SK-N-MC (cell line): ENCODE measurements at regions not wholly inside any gene's neighbourhood (a gene's known extent, or its start where the extent isn't known, plus 50 kb on each side); places are given as distances from the start of the nearest gene placed in this dataset.

Source experiments
- DNase-seq: peaks from one replicate; pipeline ENCODE4 v3.0.0-alpha.2; 2011; ENCODE audit warnings: low read depth, low spot score
- H3K27ac ChIP-seq: fragments of 200-600 bp; sonication (generic); 2 replicates; pipeline ENCODE4 v1.5.1; 2016; ENCODE audit warnings: mixed run types
- H3K36me3 ChIP-seq: fragments of 200-600 bp; sonication (generic); 2 replicates; pipeline ENCODE4 v1.6.1; 2017; ENCODE audit warnings: antibody characterized with exemption, low read length, mixed read lengths; ENCODE audit not compliant: insufficient read depth
- H3K4me3 ChIP-seq: fragments of 200-600 bp; sonication (generic); 2 replicates; pipeline ENCODE4 v1.5.1; 2016
- H3K9ac ChIP-seq: fragments of 200-600 bp; sonication (generic); 2 replicates; pipeline ENCODE4 v1.8.0; 2017; ENCODE audit warnings: mixed run types, mixed read lengths; ENCODE audit not compliant: insufficient read length
- H3K9me3 ChIP-seq: fragments of 200-600 bp; sonication (generic); 2 replicates; pipeline ENCODE4 v1.6.1; 2017; ENCODE audit warnings: low read depth, mild to moderate bottlenecking, antibody characterized with exemption, low read length, moderate library complexity, mixed read lengths
- EZH2 ChIP-seq: fragments of 200-600 bp; sonication (generic); IDR thresholded peaks from one replicate; pipeline ENCODE4 v1.6.1; 2017; ENCODE audit warnings: antibody characterized with exemption
- FOXP2 ChIP-seq: optimal IDR thresholded peaks from 2 replicates; pipeline ENCODE3; 2011; ENCODE audit warnings: mild to moderate bottlenecking, moderate library complexity; ENCODE audit not compliant: insufficient read depth; ENCODE audit errors: extremely low read length, control extremely low read depth
- POLR2AphosphoS5 ChIP-seq: IDR thresholded peaks from 2 replicates; pipeline ENCODE4 v1.6.1; 2012; ENCODE audit warnings: mild to moderate bottlenecking, low read depth, low read length, borderline replicate concordance

- Histone ChIP-seq H3K9ac (no peak overlapping the region), H3K27ac (no peak overlapping the region), H3K9me3 (no peaks in the 10 kb centered on the region), H3K4me3 (no peak overlapping the region), H3K36me3 (no peaks in the 10 kb centered on the region)
- DNase-seq, result no peak
- TF ChIP-seq EZH2, result no peak
- TF ChIP-seq FOXP2, result no peak
- TF ChIP-seq POLR2AphosphoS5, result no peak
Observed at GRCh38 chr5:54927097-54927746, 58.2 kb downstream of the ESM1 start.

DNA sequence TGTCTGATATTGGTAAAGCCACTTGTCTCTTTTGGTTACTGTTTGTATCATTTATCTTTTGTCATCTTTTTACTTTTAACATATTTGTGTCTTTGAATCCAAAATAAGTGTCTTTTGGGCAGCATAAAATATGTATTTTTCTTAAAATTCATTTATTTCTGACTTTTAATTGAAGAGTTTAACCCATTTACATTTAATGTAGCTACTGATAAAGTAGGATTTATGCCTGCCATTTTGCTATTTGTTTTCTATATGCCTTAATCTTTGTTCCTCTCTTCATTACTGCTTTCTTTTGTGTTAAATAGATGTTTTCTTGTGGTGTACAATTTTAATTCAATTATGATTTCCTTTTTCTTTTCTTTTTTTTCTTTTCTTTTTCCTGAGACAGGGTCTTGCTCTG is 60.9 kb downstream of the ESM1 start:
- Histone ChIP-seq H3K9ac (no peak overlapping the region), H3K9me3 (no peaks in the 10 kb centered on the region), H3K4me3 (no peak overlapping the region), H3K27ac (no peak overlapping the region), H3K36me3 (no peaks in the 10 kb centered on the region)
- no peak for TF ChIP-seq EZH2
- no peak for TF ChIP-seq POLR2AphosphoS5
- no peak for TF ChIP-seq FOXP2
- DNase-seq, result no peak

DNA sequence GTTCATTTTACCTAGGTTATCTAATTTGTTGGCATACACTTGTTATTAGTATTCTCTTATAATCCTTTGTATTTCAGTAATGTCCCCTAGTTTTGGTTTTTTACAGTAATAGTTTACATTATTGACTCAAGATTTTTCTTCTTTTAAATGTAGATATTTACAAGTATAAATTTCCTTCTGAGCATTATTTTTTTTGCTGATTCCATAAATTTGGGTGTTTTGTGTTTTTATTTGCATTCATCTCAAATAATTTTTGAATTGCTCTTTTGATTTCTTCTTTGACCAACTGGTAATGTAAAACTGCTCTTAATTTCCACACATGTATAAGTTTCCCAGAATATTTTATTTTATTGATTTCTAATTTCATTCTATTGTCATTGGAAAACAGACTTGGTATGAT is 68.1 kb downstream of the ESM1 start:
- H3K4me3 ChIP-seq, result no peak overlapping the region
- H3K9ac ChIP-seq, result no peak overlapping the region
- H3K36me3 ChIP-seq, result no peaks in the 10 kb centered on the region
- H3K27ac ChIP-seq, result no peak overlapping the region
- DNase-seq, result no peak
- TF ChIP-seq POLR2AphosphoS5, result no peak
- no peak for TF ChIP-seq EZH2
- TF ChIP-seq FOXP2, result no peak
- no peaks in the 10 kb centered on the region for H3K9me3 ChIP-seq

DNA sequence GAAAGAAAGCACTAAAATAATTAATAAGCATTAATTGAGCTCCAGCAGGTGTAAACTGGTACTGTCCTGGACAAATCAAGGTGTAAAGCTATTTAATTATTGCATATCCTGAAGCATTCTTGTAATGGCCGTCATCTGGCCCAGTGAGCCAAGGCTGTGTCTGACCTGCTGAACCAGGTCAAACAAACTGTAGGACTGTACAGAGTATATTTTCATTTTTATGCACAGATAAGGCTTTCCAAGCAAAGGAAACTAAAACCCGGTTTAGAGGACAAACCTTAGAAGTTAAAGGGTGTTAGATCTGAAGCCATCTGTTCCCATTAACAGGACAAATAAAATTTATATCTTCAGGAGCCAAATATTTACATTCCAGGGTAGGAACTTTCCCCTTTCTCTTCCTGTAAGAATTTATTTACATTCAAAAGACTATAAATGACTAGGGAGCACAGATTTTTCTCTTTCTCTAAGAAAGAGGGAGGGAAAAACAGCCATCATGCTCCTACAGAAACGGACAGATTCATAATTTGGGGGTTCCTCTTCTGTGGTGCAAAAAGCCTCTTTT is 69.8 kb downstream of the ESM1 start:
- Histone ChIP-seq H3K9me3 (no peaks in the 10 kb centered on the region), H3K9ac (no peak overlapping the region), H3K27ac (no peak overlapping the region), H3K4me3 (no peak overlapping the region), H3K36me3 (no peaks in the 10 kb centered on the region)
- TF ChIP-seq POLR2AphosphoS5, result no peak
- no peak for TF ChIP-seq EZH2
- TF ChIP-seq FOXP2, result no peak
- DNase-seq, result no peak

DNA sequence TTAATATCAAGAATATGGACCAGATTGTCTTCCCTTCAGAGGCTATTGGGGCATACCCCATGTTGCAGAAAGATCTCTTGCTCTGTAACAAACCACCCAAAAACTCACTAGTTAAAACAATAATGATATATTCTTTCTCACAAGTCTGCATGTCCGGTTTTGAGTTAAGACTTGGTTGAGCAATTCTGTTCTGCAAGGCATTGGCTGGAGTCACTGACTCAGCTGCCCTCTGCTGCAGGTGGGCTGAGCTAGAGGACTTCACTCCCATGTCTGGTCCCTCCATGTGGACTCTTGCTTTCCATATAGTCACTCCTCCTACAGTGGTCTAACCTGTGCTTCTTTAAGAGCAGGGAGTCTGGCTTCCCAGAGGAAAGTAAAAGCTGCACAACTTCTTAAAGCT is 73.4 kb downstream of the ESM1 start:
- no peak overlapping the region for H3K4me3 ChIP-seq
- no peak overlapping the region for H3K9ac ChIP-seq
- no peak overlapping the region for H3K27ac ChIP-seq
- H3K36me3 ChIP-seq, result no peaks in the 10 kb centered on the region
- DNase-seq, result no peak
- H3K9me3 ChIP-seq, result no peaks in the 10 kb centered on the region
- no peak for TF ChIP-seq FOXP2
- TF ChIP-seq EZH2, result no peak

DNA sequence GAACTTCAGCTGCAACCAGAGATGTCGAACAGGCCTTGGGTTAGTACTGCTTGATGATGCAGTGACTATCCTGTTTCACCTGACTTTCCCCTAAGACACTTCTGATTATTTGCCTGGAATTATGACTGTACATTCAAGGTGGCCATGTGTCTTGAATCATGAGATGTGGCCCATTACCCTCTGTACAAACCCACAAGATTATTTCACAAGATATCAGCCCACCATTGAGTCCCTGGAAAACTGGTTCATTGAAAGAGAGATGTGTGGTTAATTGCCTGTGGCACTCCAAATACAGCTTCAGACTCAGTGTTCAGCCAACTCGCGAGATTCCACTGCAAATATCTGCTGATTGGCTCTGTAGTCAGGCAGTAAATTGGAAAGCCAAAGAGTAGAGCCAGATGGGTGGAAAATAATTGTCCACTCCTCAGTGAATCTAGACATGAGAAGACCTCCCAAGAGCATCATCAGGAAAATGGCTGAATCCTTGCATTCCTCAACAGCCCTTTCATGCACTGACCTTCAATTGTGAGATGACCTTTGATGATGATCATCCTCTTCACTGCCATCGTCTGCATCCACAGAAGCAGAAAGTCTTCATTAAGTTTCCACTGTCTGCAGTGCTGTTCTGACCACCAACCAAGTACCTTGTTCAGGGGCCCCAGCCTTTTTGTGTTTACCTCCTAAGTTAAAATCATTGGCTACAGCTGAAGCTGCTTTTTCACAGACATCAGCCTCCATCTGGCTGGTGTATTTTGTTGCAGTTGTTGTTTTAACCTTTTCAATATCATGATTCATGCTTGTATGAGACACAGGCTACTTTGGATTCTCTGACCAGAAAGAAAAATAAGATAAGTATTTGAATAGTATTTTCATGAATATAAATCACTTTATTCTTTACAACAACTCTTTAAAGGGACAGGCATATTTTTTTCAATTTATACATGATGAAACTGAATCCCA is 75.2 kb downstream of the ESM1 start:
- no peaks in the 10 kb centered on the region for H3K36me3 ChIP-seq
- no peak overlapping the region for H3K9ac ChIP-seq
- TF ChIP-seq FOXP2 (no peak), EZH2 (no peak), POLR2AphosphoS5 (no peak)
- no peak for DNase-seq
- no peak overlapping the region for H3K4me3 ChIP-seq
- H3K9me3 ChIP-seq, result no peaks in the 10 kb centered on the region
- H3K27ac ChIP-seq, result no peak overlapping the region

DNA sequence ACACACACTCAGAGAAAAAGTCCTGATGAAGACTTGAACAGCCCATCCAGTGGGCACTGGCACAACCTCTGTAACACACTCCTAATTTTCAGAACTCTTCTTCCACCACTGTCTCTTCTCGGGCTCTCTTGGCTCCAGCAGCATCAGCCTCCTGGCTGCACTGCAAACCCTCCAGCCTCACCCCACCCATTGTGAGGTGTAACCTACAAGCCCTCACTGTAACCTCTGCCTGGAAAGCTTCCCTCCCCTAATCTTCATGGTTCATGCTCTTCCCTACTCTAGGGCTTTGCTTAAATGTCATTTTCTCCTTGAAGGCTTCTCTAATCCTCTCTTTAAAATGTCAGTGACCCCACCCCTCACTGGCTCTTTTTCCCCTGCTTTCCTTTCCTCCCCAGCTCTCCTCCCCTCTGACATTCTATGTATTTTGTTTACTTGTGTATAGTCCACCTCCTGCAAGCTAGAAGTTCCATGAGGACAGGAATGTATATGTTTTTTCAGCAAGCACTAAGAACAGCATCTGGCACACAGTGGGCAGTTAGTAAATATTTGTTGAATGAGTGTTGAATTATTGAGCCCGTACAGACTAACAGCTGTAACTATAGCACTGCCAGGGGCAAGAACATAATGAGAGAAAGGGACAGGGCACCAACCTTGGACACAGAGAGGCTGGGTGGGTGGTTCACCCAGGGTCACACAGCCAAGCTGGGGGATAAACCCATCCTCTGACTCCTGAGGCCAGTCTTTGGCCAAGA is 76.4 kb downstream of the ESM1 start:
- Histone ChIP-seq H3K9ac (no peak overlapping the region), H3K27ac (no peak overlapping the region), H3K4me3 (no peak overlapping the region), H3K36me3 (no peaks in the 10 kb centered on the region), H3K9me3 (no peaks in the 10 kb centered on the region)
- TF ChIP-seq EZH2 (no peak), POLR2AphosphoS5 (no peak), FOXP2 (no peak)
- no peak for DNase-seq

DNA sequence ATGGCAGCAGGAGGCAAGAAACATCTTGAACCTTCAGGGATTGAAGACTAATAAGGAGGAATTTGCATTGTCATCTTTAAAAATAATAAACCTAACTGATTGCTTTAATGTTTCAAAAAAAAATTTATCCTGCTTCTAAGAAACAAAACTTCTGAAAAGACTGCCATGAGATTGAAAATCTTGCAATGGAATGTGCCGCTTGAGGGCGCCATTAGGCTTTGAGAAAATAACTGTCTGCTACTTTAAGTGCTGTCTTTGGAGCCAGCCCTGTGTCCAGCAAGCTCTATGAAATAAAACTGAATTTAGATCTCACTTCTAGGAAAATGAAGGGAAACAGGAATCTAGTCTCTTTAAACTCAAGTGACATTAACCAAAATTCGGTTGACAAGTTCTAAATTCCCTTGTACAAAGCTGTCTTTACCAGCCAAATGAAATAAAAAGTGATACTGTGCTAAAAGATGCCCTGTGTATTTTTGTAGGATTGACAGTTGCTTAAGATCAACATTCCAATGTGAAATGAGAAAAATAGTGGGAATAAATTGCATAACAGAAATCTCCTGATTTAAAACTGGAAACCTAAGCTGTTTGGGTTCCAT is 79.4 kb downstream of the ESM1 start:
- H3K27ac ChIP-seq, result no peak overlapping the region
- H3K9me3 ChIP-seq, result no peaks in the 10 kb centered on the region
- no peak overlapping the region for H3K9ac ChIP-seq
- no peak overlapping the region for H3K4me3 ChIP-seq
- no peak for TF ChIP-seq FOXP2
- no peak for TF ChIP-seq EZH2
- TF ChIP-seq POLR2AphosphoS5, result no peak
- no peaks in the 10 kb centered on the region for H3K36me3 ChIP-seq
- DNase-seq, result peak; percentile 55
